ENCODE measurements at regions not wholly inside any gene's neighbourhood (a gene's known extent, or its start where the extent isn't known, plus 50 kb on each side); places are given as distances from the start of the nearest gene placed in this dataset.
"Not testable (repeated sequence)": the region's sequence is repeated elsewhere in the genome, so short reads cannot be mapped to it uniquely, and the experiment has no call there.

DNA sequence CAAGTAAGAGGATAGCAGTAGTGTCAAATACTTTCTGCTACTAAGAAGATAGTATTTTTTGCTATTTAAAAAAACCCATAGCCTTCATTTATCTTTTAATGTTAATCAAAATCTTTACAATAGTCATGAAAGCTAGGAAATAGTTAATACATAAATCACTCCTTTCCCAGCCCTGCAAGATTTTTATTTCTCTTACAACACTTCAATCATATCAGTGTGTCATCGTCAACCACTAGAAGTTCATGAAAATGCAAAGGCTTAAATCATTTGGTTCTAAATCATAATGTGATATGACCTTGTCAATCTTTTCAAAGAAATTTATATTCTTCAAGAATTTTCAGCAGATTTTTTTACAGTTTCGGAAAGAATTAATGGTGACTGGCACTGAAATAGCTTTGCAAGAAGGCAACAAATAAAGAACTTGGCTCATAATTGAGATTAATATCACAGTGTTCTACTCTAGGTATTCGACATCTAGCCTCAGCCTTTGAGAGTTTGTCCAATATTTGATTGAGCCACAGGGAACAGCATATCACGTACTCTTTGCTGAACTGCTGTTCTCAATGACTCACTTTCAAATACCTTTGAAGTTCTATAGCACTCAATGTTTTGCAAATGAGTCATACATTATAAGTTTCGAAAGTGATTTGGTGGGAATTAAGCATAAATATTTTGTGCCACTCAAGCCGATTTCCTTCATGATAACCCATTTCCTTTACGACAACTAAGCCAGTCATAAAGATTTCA lies 384.0 kb upstream of the FOXG1 start:
- DNase-seq, result peak; percentile 92

DNA sequence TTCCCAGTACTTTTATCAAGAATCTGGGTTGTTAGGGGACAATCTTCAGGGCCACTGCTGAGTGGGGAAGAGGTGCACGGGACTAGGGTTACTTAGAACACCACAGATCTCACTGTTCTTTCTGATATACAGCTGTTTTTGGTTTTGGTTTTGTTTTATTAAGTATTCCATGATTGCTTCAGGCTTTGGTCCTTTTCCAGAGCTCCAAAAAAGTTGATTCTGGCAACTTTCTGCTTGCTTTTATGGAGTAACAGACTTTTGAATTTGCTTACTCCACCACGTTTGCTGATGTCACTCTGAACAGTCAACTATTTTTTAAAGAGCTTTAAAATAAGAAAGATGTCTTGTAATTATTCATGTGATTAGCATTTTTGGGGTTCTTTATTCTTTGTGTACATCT lies 368.1 kb upstream of the FOXG1 start:
- DNase-seq, result no peak

DNA sequence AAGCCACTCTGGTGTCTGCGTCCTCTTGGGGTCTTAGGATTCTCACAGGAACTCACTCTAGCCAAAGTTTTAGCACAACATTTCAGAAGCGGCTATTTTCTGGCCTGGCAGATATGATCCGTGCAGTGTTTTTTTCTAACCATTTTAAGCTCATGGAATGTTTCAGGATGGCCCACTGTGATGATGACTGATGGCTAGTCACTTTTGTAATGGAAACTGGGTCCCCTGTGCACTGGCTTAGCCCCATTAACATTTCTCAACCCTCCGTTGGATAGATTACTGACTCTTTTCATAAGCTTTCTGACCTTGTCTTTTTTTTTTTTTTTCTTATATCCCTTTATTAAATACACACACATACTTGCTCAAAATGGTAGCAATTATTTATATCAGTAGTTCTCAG lies 364.9 kb upstream of the FOXG1 start:
- not testable (repeated sequence) for DNase-seq

DNA sequence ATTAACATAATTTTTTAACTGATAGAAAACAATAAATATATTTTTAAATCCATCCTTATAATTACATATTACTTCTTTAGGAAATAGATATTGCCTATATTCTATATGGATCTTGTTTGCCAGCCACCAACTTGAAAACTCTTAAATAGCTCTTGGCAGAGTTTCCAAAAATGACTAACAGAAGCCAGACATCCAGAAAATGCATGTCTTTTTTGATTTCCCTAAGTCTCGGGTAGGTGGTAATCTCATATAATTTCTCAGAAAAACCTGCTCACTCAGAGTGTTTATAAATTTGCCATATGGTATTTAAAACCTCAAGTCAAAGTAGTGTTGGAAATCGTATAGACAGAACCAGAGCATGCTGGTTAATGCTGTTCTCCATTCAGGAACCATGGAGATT lies 360.4 kb upstream of the FOXG1 start:
- DNase-seq, result peak; percentile 28

DNA sequence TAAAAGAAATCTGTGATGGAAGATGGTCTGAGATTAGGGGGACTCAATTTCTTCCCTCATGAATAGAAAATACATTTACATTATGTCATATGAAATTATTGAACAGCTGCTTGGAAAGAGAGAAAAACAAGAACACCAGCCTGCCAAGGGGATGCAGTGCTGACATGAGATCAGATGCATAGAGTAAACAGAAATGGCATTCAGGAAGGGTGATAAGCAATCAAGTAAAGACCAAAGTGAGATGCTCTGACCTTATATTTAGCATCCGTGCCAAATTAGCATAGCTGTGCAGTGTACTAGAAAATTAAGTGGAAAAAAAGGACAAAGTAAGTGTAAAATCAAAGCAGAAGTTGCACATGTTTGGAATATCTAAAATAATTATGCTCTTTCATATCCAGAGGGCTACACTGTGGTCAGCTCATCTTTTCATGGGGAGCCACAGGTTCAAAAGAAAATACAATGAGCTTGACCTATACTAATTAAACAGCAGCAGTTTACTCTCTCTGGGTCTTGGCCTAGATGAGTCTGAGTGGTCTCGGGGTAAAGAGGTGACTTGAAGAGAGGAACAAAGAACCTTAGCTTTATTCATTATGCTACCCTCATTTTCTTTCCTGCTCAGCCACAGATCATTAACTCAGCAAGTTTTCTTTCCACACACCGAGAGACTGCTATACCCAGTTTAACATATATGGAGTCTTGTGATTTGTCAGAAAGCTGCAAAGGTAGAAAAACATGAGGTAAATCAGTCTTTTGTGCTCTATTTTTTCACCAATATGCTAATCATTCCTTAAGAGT lies 359.4 kb upstream of the FOXG1 start:
- no peak for DNase-seq

DNA sequence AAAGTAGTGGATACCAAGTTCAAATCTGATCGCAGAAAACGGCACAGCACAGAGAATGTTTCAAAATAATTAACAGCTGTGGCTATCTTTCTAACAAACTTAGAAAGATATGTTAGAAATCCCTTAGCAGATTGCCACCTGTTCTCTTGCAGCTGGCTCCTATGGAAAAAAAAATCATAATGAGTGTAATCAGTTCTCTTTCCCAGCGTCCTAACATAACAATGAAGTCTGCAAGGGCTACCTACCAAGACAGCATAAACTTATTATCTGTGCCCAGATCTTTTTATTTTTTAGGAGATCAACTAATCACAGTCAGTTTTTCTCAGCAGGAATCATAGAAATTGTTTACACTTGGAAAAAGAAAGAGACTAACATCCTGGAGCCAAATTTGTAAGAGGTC lies 358.6 kb upstream of the FOXG1 start:
- no peak for DNase-seq

DNA sequence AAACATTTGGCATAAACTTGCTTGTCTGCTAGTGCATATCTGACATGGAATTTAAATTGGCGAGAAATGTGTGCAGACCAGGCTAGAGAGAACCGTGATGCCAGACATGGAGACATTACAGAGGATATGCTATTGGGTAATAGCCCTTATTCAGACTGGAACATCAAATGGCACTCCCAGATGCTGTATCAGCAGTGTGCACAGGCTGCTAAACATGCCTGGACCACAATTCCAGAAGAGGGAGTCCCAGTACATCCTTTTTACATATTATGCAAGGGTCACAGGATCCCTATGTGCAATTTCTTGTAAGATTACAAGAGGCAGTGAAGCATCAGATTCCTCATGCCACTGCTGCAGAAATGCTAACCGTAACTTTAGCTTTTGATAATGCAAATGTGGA lies 354.5 kb upstream of the FOXG1 start:
- peak; percentile 76 for DNase-seq

DNA sequence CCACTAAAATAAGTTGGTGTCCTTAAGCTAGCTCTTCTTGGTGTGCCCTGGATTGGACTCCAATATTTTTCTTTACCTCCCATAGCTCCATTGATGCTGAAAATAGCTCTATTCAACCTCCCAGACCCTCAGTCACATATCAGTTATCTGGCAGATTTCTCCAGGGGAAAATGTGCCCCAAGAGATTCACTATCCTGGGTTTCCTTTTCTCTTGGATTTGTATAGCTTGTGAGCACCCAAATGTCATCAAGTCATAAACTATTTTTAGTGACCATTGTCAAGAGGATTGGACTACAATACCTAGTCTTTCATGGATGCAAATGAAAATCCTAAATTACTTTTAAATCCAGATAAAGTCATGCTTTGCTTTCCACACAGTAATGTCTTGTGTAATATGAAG lies 339.6 kb upstream of the FOXG1 start:
- no peak for DNase-seq

DNA sequence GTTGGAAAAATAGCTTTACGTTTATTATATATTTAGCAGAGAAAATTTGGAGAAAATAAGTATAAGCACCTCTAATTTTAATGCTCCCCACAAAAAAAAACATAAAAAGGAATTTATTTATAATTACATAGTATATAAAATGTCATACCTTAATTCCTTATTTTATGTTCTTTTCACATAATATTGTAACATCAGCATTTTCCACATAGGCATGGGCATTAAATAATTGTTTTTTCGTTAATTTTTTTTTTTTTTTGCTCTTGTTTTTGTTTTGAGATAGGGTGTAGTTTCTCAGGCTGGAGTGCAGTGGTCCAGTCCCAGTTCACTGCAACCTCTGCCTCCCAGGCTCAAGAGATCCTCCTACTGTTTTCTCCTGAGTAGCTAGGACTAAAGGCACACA lies 329.8 kb upstream of the FOXG1 start:
- DNase-seq, result no peak

DNA sequence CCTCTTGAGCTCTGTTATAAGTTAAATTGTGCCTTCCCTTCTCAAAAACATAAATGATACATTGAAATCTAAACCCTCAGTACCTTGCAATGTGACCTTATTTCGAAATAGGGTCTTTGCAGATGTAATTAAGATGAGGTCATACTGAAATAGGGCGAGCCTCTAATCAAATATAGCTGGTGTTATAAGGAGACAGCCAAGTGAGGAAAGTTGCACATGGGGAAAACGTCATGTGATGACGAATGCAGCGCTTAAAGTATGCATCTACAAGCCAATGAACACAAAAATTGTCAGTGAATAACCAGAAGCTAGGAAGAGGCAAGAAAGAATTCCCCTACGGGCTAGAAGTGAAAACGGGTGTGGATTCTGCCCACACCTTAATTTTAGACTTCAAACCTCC lies 305.2 kb upstream of the FOXG1 start:
- peak; percentile 28 for DNase-seq

DNA sequence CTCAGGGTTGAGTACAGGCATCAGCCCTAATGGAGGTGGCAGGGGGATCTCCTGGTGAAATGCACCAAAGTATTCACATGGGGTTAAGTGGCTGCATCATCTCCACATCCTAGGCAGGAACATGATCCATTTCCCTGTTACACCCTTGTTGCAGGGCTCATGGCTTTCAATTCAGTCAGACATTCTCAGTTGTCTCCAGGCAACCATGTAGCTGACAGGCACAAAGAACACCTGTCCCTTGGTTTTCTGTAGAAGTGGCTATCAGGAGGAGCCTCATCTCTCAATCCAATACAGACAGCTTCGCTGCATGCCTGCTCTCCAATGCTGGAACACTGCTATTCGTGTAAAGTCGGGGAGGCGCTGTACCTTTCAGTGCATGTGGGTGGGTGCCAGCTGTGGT lies 299.0 kb upstream of the FOXG1 start:
- DNase-seq, result no peak

DNA sequence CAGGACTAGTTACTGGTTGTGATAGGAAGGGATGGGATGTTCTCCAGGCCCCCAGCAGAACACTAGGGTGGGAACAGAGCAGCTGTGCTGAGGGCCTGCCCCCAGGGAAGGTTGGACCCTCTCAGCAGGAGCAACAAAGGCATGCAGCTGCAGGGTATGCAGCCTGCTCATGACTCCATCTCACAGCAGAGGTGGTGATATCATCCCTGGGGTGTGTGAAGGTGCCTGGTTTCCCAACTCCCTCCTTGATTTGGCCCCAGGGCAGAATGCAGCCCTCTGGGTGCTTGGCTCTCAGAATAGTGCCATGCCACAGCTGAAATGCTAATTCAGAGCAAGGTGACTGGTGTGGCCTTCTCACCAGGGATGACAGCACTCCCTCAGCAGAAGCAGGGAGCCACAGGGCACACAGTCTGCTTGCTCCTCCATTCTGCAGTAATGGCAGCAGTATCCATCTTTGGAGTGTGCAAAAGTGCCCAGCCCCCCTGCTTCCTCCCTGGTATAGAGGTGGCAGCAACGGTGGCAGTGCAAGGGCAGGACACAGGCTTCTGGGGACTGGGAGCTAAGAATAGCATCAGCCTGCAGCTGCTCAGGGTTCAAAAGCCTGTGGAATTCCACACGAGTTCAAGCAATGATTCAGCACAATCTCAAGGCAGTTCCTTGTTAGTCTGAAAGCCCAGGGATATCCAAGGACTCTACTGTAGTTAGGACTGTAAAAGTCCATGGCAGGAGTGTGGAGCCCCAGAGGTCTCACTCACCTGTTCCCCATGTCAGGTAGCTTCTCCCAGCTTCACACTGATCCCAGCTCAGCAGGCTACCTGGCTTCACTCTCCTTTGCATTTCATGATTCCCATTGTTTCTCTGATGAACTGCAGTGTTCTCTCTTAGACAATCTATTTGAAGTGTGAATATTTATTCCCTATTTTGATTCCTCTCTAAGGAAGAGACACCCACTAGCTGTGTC lies 298.1 kb upstream of the FOXG1 start:
- no peak for DNase-seq

DNA sequence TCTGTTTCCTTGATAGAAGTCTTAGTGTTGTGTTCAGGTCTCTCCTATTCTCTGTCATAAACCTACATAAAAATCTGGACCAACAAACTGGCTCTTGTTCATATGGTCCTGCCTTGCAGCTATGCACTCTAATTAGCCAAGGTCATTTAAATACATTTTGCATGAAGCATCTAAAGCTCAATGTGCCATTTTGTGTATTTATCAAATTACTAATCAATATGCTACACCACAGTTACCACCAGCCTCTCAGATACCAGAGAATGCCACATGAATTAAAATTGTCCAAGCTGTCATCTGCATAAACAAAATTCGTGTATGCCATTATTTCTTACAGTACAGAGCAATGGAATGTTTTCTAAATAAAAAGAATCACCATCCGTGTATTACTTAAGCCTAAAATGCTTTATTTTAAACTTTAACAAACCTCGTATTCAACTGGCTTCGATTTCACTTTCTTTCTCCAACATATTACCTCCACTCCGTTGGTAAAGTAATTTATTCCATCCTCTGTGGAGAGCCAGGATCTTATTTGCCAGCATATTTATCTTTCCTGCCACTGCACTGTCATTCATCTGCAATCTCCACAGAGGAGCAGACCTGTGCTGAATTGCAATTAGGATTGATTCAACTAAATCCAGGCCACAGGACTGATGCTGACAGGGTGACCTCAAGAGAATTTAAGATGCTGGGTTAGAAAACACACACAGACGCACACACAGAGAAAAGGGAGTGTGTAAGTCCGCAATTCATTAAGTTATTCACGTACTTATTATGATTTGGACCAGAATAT lies 284.1 kb upstream of the FOXG1 start:
- no peak for DNase-seq

DNA sequence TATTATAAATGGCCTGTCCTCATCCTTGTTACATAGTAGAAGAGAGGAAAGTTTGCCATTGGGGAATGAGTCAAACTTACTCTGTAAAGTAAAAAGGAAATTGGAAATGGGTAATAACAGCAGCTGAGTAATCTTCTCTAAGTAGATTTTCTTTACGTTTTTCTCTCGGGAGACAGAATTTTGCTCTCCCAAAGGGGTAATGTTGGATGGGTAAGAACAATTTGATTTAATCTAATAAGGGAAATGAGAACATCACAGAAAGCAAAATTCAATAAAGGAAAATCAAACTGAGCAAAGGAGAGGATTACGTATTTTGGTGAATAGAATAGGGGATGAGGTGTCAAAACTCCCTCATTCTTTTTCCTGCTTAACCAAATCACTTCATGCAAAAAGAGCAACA lies 283.1 kb upstream of the FOXG1 start:
- DNase-seq, result no peak

DNA sequence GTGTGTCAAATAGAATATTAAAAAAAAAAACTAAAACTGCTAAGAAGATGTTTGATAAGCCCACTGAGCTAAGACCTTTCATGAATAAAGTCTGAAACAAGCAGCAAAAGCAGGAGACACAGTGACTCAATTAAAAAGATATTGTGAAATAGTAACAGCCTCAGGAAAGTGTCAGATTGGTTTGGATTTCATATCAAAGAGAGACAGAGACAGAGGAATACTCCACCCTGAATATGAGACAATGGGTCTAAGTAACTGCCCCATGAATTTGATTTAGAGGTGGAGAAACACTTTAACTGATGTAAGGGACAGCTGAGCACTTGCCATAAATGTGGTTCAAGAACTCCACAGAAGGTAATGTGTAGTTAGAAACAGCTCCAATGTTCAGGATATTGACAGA lies 277.9 kb upstream of the FOXG1 start:
- DNase-seq, result no peak

DNA sequence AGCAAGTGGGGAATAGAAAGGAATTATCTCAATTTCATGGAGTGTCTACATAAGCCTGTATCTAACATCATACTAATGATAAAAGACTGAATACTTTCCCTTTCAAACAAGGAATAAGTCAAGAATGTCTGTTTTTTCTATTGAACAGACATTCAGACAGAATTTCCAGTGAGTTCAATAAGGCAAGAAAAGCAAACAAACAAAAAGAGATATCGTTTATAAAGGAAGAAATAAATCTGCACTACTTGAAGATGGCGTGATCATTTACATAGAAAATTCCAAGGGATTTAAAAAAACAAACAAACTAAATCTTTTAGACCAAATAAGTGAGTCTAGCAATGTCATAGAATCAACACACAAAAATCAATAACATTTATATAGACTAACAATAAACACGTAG lies 273.1 kb upstream of the FOXG1 start:
- DNase-seq, result peak; percentile 11

DNA sequence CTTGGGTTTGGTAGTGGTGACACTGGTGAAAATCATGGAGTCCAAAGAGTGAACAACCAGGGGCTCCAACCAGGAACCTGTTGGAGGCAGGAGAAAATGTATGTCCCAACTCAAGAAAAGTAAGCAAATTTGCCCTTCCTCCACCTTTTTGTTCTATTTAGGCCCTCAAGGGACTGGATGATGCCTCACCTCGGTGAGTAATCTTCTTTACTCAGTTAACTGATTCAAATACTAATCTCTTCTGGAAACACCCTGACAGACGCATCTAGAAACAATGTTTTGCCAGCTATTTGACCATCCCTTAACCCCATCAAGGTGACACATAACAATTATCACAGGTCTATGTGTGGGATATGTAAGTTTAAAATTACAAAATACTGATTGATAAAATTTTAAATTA lies 272.4 kb upstream of the FOXG1 start:
- peak; percentile 27 for DNase-seq

DNA sequence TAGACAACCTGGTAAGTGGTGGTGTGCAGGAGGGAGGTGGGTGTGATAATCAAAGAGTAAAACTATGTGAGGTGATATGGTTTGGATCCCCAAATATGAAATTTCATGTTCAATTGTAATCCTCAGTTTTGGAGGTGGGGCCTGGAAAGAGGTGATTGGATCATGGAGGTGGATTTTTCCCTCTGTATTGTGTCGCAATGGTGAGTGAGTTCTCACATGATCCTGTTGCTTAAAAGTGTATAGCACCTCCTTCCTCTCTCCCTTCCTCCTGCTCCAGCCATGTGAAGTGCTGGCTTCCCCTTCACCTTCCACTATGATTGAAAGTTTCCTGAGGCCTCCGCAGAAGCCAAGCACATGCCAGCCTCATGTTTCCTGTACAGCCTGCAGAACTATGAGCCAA lies 270.2 kb upstream of the FOXG1 start:
- no peak for DNase-seq

DNA sequence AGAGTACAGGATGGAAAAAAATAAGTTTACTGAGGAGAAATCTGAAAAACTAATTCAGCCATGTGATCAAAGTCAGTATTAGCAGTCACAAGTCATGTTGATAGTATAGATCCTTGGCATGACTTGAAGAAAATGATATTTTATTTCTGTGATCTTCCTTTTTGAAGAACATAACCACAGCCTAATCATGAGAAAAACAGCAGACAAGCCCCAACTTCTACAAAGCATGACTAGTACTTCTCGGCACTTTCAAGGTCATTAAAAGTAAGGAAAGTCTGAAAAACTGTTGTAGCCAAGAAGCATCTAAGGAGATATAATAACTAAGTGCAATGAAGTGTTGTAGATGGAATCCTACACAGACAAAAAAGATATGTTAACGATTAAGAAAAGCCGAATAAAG lies 264.1 kb upstream of the FOXG1 start:
- DNase-seq, result no peak

DNA sequence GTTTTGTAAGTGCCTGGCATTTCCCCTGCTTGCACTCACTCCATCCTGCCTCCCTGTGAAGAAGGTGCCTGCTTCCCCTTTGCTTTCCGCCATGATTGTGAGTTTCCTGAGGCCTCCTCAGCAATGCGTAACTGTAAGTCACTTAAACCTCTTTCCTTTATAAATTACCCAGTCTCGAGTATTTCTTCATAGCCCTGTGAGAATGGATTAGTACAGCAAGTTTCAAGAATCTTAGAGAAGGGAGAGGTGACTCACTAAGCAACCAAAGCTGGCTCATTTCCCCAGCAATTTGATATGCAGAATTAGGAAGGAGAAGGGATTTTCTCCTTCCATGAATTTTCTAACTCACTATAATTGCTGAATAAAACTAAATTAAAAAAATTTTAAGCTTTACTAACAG lies 251.0 kb upstream of the FOXG1 start:
- peak; percentile 92 for DNase-seq

DNA sequence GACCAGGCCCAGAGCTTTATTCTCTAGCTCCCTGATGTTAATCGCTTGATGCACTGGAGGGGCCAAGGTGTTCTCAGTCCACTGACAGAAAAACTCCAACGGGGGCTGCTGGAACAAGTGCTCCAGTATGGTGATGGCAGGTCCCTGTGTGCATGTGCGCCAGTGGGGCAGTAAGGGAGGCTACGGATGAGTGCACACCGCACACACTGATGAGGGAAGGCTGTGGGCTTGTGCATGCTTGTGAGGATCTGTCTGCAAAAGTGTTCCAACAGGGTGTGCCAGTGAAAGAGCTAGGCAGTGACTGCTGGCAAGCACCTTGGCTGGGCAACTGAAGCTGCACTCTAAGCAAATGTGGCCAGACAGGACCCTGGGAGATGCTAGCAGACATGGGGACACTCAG lies 229.7 kb upstream of the FOXG1 start:
- no peak for DNase-seq

DNA sequence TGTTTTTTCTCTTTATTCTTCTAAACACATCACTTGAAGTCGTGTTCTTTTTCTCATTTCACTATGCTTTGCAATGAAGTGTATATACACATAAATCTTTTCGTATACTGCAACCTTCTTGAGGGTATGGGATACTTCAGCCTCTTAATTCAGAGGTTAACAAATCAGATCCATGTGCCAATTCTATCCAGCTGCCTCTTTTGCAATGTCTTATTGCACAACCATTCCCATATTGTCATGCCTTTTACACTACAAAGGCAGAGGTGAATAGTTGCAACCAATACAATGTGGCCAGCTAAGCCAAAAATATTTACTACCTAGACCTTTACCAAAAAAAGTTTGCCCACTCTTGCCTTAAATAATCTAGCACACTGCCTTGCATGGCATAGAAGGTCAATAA lies 224.5 kb upstream of the FOXG1 start:
- peak; percentile 61 for DNase-seq

DNA sequence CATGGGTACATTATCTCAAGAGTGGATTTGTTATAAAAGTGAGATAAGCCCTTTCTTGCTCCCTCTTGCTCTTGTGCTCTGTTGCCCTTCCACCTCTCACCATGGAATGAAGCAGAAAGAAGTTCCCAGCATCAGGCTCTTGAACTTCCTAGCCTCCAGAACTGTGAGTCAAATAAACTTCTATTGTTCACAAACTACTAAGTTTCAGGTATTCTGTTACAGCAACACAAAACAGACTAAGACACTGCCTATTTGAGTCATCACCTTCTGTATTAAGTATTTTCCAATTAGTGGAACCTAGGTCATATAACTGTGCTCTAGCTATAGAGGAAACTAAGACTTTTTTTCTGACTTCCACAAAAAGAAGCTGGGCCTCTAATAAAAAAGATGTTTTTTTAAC lies 201.2 kb upstream of the FOXG1 start:
- DNase-seq, result no peak
